Skeletal muscle satellite cell (primary cell): ENCODE measurements at regions not wholly inside any gene's neighbourhood (a gene's known extent, or its start where the extent isn't known, plus 50 kb on each side); places are given as distances from the start of the nearest gene placed in this dataset.
"Not testable (repeated sequence)": the region's sequence is repeated elsewhere in the genome, so short reads cannot be mapped to it uniquely, and the experiment has no call there.

ENCODE experiments used
- H3K27me3 ChIP-seq: 2 replicates; pipeline ENCODE4 v1.7.0; 2013; ENCODE audit warnings: low read length; ENCODE audit not compliant: control insufficient read depth, insufficient read depth
- H3K36me3 ChIP-seq: 2 replicates; pipeline ENCODE4 v1.7.0; 2013; ENCODE audit warnings: mild to moderate bottlenecking, control low read depth, low read length; ENCODE audit not compliant: insufficient read depth
- H3K4me1 ChIP-seq: 2 replicates; pipeline ENCODE4 v1.7.0; 2013; ENCODE audit warnings: low read length; ENCODE audit not compliant: control insufficient read depth, insufficient read depth
- H3K4me2 ChIP-seq: 2 replicates; pipeline ENCODE4 v1.7.0; 2013; ENCODE audit warnings: mild to moderate bottlenecking, low read length
- H3K4me3 ChIP-seq: 2 replicates; pipeline ENCODE4 v1.7.0; 2013; ENCODE audit warnings: low read length
- H3K9ac ChIP-seq: 2 replicates; pipeline ENCODE4 v1.7.0; 2013; ENCODE audit warnings: mild to moderate bottlenecking, low read depth, low read length, moderate library complexity
- H3K9me3 ChIP-seq: replicated peaks from 2 replicates; pipeline ENCODE4 v1.7.0; 2013; ENCODE audit warnings: mild to moderate bottlenecking, control low read depth, low read length

DNA sequence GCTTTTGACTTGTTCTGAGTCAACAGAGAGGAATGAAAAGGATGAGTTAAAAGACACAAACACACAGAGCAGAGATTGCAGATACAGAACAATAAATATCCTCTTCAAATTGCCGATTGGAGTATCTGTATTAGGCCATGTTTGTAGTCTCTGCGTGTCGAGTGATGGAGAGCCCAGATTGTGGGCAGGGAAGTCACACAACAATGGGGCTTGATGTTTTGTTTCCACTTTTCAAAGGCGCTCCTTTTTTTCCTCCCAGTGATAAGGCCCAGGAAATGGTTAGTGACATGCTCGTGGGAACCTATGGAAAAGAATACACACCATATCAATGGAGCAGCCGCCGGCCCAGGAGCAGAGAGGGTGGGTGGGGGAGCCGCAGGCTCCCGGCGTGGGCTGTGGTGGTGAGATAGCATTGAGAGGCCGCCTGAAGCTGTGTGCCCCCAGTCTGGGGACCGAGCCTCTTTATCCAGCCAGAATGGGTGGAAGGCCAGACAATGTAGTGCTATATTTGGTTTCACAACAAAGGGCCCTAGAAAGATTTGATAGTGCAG is 555.9 kb downstream of the INSC start:
- Histone ChIP-seq H3K4me3 (no peak overlapping the region), H3K9me3 (no peaks in the 10 kb centered on the region), H3K4me1 (no peaks in the 10 kb centered on the region), H3K27me3 (no peaks in the 10 kb centered on the region), H3K36me3 (no peaks in the 10 kb centered on the region), H3K9ac (no peak overlapping the region), H3K4me2 (no peak overlapping the region)

DNA sequence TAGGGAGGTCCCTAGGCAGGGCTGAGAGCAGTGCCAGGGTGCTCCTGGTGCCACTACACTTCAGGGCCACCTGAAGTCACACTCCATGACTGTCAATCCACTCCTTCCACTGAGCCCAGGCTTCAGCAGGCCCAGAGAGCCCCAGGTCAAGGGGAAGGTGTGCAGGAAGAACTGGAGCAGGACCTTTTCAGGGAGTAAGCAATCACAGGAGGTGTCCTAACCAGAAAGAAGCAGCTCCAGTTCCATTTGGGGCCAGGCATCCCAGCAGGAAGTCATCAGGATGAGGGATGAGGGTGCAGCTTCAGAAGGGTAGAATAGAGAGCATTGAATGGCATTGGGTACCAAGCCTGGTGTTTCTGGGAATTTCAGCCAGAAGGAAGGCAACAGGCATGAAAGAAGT is 556.5 kb downstream of the INSC start:
- Histone ChIP-seq H3K27me3 (no peaks in the 10 kb centered on the region), H3K36me3 (no peaks in the 10 kb centered on the region), H3K4me2 (no peak overlapping the region), H3K4me1 (no peaks in the 10 kb centered on the region), H3K4me3 (no peak overlapping the region), H3K9me3 (no peaks in the 10 kb centered on the region), H3K9ac (no peak overlapping the region)

DNA sequence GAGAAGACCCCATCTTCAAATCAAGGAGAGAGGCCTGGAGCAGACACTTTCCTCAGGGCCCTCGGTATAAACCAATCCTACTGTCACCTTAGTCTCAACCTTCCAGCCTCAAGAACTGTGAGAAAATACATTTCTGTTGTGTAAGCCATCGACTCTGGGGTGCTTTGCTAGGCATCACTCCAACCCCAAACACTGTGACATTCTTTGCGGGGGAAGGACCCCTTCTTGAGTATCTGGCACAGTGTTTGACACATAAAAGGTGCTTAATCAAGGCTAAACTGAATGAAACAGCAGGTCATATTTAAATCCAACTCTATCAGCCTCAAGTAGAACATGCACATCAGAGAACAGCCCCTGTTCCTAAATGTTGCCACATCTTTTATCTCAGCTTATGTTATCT is 558.1 kb downstream of the INSC start:
- no peaks in the 10 kb centered on the region for H3K27me3 ChIP-seq
- H3K4me1 ChIP-seq, result no peaks in the 10 kb centered on the region
- H3K36me3 ChIP-seq, result no peaks in the 10 kb centered on the region
- H3K9me3 ChIP-seq, result no peaks in the 10 kb centered on the region
- no peak overlapping the region for H3K4me2 ChIP-seq
- H3K4me3 ChIP-seq, result no peak overlapping the region
- H3K9ac ChIP-seq, result no peak overlapping the region

DNA sequence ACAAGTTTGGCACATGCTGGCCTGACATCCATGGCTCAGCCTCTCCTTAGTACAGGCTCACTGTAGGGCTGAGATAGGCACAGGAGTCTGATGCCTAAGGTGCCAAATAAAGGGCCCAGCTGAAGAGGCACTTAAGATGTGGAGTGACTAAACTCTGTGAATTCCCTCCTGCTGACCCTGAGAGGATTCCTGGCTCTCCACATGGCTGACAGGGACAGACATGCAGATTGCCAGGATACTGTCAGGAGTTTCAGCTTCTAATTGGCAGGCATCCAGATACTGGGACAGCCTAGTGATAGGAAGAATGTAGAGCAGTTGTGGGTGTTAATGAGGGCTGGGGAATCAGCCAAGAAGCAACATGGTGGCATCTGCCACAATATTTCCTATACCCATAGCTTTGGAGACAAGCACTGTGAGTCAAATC is 558.7 kb downstream of the INSC start:
- H3K36me3 ChIP-seq, result no peaks in the 10 kb centered on the region
- H3K9ac ChIP-seq, result no peak overlapping the region
- H3K4me3 ChIP-seq, result no peak overlapping the region
- H3K27me3 ChIP-seq, result no peaks in the 10 kb centered on the region
- H3K9me3 ChIP-seq, result peaks cover 3% of the 10 kb centered on the region
- no peak overlapping the region for H3K4me2 ChIP-seq
- H3K4me1 ChIP-seq, result no peaks in the 10 kb centered on the region

DNA sequence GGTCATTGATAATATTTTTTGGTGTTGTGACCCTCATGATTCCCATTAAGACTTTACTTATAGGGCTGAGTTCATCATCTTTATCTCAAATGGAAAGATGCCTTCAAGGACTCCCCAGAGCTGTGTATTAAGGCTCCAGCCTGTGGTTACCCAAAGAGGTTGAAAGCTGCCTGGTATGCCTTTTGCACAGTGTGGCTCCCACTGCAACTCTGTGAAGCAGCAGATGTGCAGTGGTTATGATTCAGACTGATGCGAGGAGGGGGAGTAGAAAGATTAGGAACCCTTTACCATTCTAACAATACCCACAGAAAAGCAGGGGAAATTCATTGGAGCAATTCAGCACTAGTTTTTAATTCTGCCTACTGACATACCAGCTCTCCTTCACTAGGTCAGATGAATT is 560.0 kb downstream of the INSC start:
- peaks cover 6% of the 10 kb centered on the region for H3K9me3 ChIP-seq
- no peak overlapping the region for H3K4me2 ChIP-seq
- no peaks in the 10 kb centered on the region for H3K27me3 ChIP-seq
- H3K36me3 ChIP-seq, result no peaks in the 10 kb centered on the region
- no peak overlapping the region for H3K9ac ChIP-seq
- H3K4me3 ChIP-seq, result no peak overlapping the region
- H3K4me1 ChIP-seq, result no peaks in the 10 kb centered on the region

DNA sequence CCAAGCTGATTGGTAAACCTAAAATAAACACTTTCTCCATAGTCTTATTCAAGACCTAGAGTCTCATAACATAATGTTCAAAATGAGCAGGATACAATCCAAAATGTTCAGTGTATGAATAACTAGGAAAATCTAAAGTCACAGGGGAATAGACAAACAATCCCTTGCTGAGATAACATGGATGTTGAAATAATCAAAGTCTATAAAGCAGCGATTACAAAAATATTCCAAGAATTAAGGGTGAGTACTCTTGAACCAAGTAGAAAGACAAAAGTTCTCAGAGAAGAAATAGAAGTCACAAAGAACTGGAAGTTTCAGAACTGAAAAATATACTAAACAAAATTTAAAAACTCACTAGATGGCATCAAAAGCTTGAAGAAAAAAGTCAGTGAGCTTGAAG is 561.0 kb downstream of the INSC start:
- Histone ChIP-seq H3K36me3 (no peaks in the 10 kb centered on the region), H3K4me1 (no peaks in the 10 kb centered on the region), H3K4me3 (no peak overlapping the region), H3K9me3 (peaks cover 6% of the 10 kb centered on the region), H3K9ac (no peak overlapping the region), H3K27me3 (no peaks in the 10 kb centered on the region), H3K4me2 (no peak overlapping the region)

DNA sequence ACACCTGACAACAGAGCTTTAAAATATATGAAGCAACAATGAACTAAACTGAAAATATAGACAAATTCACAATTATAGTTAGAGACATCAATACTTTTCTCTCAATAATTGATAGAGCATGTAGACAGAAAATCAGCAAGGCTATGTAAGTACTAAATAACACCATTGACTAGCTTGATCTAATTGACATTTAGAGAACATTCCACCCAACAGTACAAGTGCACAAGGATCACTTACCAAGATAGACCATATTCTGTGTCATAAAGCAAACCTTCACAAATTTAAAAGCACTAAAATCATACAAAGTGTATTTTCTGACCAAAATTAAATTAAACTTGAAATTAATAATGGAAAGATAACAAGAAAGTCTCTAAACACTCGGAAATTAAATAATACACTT is 562.5 kb downstream of the INSC start:
- Histone ChIP-seq H3K27me3 (no peaks in the 10 kb centered on the region), H3K4me3 (no peak overlapping the region)

DNA sequence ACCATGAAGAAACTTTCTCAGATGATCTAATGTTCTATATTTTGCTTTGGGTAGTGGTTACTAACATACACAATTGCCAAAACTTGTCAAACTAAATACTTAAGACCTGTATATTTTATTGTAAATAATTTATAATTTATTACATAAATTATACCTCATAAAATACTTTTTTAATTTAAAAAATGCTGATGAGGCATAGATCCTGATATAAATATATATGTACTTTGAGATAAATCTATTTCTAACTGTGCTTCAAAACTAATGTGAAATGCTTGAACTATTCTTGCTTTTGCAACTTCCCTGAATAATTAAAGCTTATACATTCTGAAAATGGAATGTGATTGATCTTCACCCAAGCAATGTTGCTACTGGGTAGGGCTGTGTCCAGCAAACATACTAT is 568.8 kb downstream of the INSC start:
- H3K4me2 ChIP-seq, result no peak overlapping the region
- no peaks in the 10 kb centered on the region for H3K27me3 ChIP-seq
- H3K4me1 ChIP-seq, result peaks cover 11% of the 10 kb centered on the region
- peaks cover 2% of the 10 kb centered on the region for H3K9me3 ChIP-seq
- H3K9ac ChIP-seq, result no peak overlapping the region
- H3K4me3 ChIP-seq, result no peak overlapping the region
- H3K36me3 ChIP-seq, result no peaks in the 10 kb centered on the region

More for the DNA sequence above, 562.5 kb downstream of the INSC start:
- peaks cover 6% of the 10 kb centered on the region for H3K9me3 ChIP-seq
- H3K4me1 ChIP-seq, result no peaks in the 10 kb centered on the region
- no peak overlapping the region for H3K9ac ChIP-seq
- H3K4me2 ChIP-seq, result no peak overlapping the region
- no peaks in the 10 kb centered on the region for H3K36me3 ChIP-seq

DNA sequence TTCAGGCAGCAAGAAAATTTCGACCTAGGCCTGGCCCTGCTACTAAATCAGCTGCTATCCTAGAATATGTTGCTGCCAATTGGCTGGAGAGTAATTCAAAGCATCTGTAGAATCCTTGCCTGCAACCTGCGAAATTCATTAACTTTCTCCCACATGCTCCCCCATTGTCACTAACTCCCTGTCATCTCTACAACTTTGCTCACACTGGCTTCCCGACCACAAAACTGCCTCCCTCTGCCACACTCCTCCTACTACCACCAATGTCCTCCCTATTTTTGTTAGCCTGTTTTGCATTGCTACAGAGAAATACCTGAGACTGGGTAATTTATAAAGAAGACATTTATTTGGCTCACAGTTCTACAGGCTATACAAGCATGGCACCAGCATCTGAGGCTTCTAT is 570.6 kb downstream of the INSC start:
- Histone ChIP-seq H3K4me2 (no peak overlapping the region), H3K9ac (no peak overlapping the region), H3K9me3 (no peaks in the 10 kb centered on the region), H3K36me3 (no peaks in the 10 kb centered on the region), H3K4me1 (peaks cover 13% of the 10 kb centered on the region), H3K4me3 (no peak overlapping the region), H3K27me3 (no peaks in the 10 kb centered on the region)

DNA sequence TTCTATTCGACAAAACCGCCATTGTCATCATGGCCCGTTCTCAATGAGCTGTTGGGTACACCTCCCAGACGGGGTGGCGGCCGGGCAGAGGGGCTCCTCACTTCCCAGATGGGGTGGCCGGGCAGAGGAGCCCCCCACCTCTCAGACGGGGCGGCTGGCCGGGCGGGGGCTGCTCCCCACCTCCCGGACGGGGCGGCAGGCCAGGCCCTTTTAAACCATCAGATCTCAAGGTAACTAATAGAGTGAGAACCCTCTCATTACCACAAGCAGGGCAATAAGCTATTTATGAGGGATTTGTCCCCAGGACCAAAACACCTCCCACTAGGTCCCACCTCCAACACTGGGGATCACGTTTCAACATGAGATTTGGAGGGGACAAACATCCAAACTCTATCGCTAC is 571.5 kb downstream of the INSC start:
- not testable (repeated sequence) for H3K9ac ChIP-seq, H3K4me3 ChIP-seq, H3K36me3 ChIP-seq, H3K27me3 ChIP-seq, H3K4me2 ChIP-seq, H3K9me3 ChIP-seq
- peaks cover 13% of the 10 kb centered on the region for H3K4me1 ChIP-seq

DNA sequence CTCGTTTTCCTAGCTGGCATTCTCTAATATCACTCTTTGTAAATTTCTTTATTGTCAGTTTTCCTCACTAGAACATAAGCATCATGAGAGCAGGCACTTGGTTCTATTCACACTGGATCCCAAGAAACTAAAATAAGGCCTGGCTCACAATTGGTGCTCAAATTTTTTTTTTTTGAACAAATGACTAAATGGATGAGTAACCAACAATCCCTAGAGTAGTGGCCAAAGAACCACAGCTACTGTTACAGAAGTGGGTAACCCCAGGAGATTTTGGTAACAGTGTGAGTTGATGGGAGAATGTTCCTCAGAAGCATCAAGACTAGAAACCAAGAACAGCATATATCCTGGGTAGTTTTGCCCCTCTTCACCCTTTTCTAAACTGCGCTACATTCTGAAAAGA is 572.6 kb downstream of the INSC start:
- H3K4me2 ChIP-seq, result no peak overlapping the region
- H3K9me3 ChIP-seq, result no peaks in the 10 kb centered on the region
- peaks cover 13% of the 10 kb centered on the region for H3K4me1 ChIP-seq
- H3K4me3 ChIP-seq, result no peak overlapping the region
- H3K27me3 ChIP-seq, result no peaks in the 10 kb centered on the region
- H3K36me3 ChIP-seq, result no peaks in the 10 kb centered on the region
- no peak overlapping the region for H3K9ac ChIP-seq

DNA sequence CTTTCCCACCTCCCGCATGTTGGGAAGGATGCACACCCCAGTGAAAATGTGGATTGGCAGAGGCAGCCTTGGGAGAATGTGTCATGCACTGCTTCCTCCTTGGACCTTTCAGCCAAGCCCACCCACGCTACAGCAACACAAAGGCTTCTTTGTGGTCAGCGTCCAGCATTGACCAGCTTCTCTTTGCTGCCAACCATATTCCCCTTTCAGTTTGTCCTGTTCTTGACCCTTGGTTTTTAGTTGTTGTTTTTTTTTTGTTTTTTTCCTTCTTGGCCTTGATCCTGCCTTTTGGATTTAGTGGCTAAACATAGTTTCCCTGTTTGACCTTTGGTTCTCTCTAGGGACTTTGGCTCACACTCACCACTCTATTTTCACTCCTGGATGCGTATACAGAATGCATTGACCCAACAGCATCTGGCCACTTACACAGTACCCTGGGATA is 573.6 kb downstream of the INSC start:
- Histone ChIP-seq H3K27me3 (no peaks in the 10 kb centered on the region), H3K9ac (no peak overlapping the region), H3K4me1 (peaks cover 13% of the 10 kb centered on the region)

More for the DNA sequence above, 573.6 kb downstream of the INSC start:
- Histone ChIP-seq H3K4me2 (peak overlapping the region; percentile 16), H3K9me3 (no peaks in the 10 kb centered on the region), H3K36me3 (no peaks in the 10 kb centered on the region), H3K4me3 (no peak overlapping the region)
